HG02970 (cell line): ENCODE measurements at regions not wholly inside any gene's neighbourhood (a gene's known extent, or its start where the extent isn't known, plus 50 kb on each side); places are given as distances from the start of the nearest gene placed in this dataset.

Experiments used
- ATAC-seq: cut with Tn5 transposase; IDR thresholded peaks from one replicate; pipeline ENCODE4 v1.9.1; 2021; ENCODE audit warnings: mild to moderate bottlenecking, moderate library complexity, moderate number of reproducible peaks; ENCODE audit not compliant: unreplicated experiment, low FRiP score

DNA sequence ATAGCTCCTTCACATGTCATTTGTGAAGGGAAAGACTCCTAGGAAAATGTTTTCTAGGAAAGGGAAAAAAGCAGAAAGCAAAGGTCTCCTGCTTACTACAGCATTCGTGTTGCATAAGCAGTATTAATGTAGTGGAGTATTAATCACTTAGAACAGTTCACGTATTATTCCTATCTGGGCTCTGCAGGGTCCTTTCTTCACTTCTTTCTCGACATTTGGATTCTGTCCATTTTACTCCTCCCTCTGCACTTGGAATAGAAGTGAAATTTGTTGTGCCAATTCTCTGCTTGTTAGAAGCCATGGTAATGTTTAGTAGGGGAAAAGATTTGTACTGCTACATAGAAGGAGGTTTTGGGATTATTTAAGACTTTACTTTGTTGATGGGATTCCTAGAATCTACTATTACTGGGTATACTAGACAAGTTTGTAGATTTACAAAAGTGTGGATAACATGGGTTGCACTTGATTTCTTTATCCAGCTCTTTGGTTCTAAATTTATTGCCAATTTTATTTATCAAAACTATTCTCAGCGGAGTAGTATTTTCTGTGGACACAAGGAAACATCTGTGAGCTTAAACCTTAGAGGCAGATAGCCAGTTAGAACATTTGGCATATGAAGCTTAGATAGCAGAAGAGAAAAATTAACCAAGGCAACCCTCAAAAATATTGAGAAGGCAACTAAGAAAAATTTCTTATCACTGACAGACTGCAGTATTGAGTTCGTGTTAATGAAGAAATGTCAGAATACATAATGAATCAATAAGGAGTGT, 108.4 kb upstream of the ESR1 start:
- ATAC-seq, result no peak

- ATAC-seq, result no peak
Observed at GRCh38 chr6:151699719-151700118, 107.8 kb upstream of the ESR1 start.

- ATAC-seq, result peak; percentile 59
Observed at GRCh38 chr6:151701911-151702562, 105.4 kb upstream of the ESR1 start.

- ATAC-seq, result peak; percentile 34
Observed at GRCh38 chr6:151702851-151703658, 104.4 kb upstream of the ESR1 start.

GRCh38 chr6:151704383-151704782, 103.1 kb upstream of the ESR1 start:
- ATAC-seq, result no peak

DNA sequence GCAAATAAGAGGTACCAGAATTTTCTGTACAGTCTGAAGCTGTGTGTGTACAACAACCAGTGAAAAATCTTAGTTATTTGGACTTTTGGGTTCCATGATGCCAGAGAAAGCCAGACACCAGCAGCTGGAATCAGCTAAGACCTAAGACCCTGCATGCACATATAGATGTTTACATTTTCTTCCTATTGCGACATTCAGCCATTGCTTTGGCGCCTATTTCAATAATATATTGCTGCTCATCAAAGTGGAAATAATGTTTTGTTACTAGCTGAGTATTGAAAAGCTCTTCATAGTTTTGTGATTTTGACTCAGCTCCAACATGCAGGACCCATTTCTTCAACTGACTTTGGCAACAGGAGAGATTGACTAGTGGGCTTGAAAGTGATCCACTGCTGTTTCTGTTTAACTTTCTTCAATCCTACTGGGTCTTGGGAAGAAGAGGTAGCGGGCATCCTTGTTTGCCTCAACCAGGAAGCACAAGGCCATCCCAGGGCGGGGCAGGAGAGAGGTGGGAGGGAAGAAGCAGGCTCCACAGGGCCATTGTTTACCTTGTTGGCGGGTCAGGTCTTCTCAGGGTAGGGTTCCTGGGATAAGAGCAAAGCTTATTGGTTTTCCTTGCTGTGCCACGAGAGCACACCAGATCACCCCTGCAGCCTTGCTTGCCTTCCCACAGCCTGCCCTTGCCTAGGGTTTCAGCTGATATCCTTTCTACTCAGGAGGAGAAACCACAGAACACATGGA, 101.3 kb upstream of the ESR1 start:
- no peak for ATAC-seq

DNA sequence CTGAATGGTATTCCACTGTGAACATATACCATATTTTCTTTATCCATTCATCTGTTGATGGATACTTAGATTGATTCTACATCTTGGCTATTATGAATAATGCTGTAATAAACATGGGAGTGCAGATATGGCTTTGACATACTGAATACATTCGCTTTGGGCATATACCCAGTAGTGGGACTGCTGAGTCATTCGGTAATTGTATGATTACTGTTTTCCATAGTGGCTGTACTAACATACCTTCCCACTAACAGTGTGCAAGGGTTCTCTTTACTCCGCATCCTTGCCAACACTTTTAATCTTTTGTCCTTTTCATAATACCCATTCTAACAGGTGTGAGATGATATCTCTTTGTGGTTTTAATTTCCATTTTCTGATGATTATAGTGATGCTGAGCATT, 98.2 kb upstream of the ESR1 start:
- ATAC-seq, result no peak

DNA sequence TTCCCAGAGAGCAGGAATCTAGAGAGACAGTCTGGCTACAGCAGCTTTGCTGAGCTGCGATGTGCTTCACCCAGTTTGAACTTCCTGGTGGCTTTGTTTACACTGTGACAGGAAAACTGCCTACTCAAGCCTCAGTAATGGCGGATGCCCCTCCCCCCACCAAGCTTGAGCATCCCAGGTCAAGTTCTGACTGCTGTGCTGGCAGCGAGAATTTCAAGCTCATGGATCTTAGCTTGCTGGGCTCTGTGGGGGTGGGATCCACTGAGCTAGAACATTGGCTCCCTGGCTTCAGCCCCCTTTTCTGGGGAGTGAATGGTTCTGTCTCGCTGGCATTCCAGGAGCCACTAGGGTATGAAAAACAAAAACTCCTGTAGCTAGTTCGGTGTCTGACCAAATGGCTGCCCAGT, 91.0 kb upstream of the ESR1 start:
- no peak for ATAC-seq

DNA sequence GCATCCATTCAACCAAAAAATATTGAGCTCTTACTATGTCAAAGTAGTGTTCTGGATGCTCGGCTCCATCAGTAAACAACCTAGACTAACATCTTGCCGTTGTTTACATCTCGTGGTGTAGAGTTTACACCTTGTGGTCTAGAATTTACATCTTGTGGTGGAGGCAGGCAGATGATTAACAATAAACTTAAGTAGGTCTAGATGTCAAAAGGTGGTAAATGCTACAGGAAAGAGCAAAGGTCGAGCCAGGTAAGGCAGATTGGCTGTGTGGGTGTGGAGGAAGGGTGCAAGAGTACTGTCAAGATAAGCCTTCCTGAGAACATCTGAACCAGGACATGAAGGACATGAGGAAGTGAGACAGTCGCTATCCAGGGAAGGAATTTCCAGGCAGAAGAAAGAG, 88.4 kb upstream of the ESR1 start:
- ATAC-seq, result no peak

DNA sequence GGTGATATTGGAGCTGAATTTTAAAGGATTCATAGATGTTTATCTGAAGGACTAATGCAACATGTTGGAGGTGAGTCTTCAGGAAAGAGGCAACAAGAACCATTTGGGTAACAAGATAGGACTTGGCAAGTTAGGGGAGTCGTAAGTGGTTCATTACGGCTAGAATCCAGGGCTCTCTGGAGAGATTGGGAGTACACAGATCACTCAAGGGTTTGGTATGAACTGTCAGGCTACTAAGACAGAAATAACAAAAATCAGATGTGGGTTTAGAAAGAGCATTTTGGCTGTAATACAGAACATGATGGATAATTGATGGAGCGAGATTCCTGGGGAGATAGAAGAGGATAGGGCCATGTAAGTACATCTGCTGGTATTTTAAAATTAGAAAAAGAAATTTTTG, 86.3 kb upstream of the ESR1 start:
- ATAC-seq, result no peak

GRCh38 chr6:151721671-151722070, 85.8 kb upstream of the ESR1 start:
- no peak for ATAC-seq

DNA sequence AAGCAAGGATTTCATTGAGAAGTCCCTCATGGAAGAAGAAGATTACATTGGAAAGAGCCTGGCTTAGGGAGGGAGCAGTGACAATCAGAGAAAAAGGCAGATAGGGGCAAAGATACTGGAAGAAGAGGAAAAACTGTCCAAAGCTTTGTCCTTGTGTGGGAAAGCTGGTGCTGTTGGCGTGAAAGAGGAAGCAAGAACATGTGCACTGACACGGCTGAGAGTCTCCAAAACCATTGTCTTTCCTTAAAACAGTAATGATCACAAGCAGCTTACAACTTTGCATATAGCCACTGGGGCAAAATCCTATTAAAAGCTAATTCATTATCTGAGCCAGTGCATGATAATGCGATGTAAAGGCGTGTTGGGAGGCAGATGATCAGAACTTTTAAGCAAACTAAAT, 85.1 kb upstream of the ESR1 start:
- ATAC-seq, result no peak

- no peak for ATAC-seq
Observed at GRCh38 chr6:151723152-151723551, 84.3 kb upstream of the ESR1 start.

DNA sequence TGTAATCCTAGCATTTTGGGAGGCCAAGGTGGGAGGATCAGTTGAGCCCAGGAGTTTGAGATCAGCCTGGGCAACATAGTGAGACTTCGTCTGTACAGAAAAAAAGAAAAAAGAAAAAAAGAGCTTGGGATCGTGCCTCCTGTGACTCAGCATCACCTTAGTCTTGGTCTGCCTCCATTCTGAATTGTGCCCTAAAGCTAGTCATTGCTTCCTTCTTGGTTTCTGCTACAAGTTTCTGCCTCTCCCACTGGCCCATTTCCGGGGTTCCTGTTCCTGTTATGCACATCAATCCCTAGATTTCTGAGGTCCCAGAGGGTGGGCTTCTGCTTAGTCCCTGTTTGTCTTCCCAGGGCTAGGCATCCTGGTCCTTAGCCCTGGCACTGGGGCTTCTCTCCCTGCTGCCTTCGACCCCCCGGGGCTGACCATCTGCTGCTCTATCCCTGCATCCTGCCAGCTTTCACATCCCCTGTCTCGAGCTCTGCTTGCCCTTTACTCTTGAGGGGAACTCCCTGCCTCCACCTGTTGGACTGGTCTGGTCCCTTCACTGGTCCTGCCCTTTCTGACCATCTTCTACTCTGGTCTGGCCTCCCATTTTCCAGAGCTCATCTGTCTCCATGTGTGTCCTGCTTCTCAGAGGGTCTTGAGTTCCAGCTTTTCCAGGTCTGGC, 77.5 kb upstream of the ESR1 start:
- no peak for ATAC-seq

DNA sequence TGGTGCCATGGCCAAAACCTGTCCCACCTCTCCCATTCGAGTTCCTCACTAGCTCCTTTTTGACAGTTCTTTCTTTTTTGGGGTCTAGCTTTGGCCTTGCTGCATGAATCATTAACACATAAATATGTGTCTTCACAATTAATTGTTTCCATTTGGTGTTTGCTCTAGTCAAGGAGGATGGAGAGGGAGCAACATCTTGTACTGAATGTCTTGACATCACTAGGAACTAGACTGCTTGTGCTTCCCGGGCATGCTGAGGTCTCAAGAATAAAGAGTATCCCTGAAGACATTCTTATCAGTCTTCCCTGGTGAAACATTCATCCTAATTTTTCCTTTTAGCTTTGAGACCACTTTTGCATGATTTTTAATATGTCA, 77.0 kb upstream of the ESR1 start:
- ATAC-seq, result no peak

- ATAC-seq, result no peak
Observed at GRCh38 chr6:151731313-151731712, 76.2 kb upstream of the ESR1 start.

GRCh38 chr6:151733680-151734320, 73.7 kb upstream of the ESR1 start:
- ATAC-seq, result no peak

DNA sequence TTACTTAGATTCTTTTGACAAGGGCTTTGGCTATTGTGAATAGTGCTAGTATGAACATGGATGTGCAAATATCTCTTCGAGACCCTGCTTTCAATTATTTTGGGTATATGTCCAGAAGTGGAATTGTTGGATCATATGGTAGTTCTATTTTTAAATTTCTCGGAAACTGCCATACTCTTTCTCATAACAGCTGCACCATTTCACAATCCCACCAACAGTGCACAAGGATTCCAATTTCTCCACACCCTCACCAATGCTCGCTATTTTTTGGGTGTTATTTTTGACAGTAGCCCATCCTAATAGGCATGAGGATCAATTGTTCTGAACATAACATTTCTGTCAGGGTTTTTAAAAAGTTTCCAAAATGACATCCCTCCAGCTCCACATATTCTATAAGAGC, 69.2 kb upstream of the ESR1 start:
- ATAC-seq, result no peak

GRCh38 chr6:151738960-151739359, 68.5 kb upstream of the ESR1 start:
- no peak for ATAC-seq

- ATAC-seq, result no peak
Observed at GRCh38 chr6:151740820-151741219, 66.7 kb upstream of the ESR1 start.
